ENCODE measurements at regions not wholly inside any gene's neighbourhood (a gene's known extent, or its start where the extent isn't known, plus 50 kb on each side); places are given as distances from the start of the nearest gene placed in this dataset.

DNA sequence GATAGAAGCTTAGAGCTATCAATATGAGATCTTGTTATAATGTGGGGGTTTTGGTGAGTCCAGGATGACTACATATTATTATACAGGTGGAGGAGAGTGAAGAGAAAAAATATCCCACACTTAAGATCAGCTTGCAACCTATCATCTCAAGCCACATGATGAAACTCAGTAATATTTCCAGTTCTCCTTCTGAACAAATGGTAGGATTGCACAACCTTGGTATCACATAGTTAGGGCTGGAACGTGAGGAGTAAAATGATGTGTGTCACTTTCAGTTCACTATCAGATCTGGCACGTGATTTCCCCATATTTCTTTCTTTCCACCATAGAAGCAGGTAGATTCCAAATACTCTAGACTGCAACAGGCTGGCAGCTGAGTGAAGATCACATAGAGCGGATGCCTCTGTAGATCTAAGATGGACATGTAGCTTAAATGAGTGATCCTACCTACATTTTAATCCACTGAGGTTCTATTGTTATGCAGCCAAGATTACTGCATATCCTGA is 150.6 kb upstream of the ANKRD50 start:
- no peaks in the 10 kb centered on the region for H3F3A ChIP-seq (ENCODE audit: control insufficient read depth, insufficient read depth)
- no peak overlapping the region for H3K4me2 ChIP-seq (ENCODE audit: low read length)
- H3K9me2 ChIP-seq (replicated peaks; ENCODE audit: control insufficient read depth, low read length): no peaks in the 10 kb centered on the region; the same call in 1 of the 2 replicates
- no peak overlapping the region for H3K4me3 ChIP-seq (ENCODE audit: low read length)
- TF ChIP-seq EZH2phosphoT487 (IDR thresholded peaks at IDR 0.05; ENCODE audit: borderline replicate concordance, low read length): no peak
- TF ChIP-seq, protein P1, sequence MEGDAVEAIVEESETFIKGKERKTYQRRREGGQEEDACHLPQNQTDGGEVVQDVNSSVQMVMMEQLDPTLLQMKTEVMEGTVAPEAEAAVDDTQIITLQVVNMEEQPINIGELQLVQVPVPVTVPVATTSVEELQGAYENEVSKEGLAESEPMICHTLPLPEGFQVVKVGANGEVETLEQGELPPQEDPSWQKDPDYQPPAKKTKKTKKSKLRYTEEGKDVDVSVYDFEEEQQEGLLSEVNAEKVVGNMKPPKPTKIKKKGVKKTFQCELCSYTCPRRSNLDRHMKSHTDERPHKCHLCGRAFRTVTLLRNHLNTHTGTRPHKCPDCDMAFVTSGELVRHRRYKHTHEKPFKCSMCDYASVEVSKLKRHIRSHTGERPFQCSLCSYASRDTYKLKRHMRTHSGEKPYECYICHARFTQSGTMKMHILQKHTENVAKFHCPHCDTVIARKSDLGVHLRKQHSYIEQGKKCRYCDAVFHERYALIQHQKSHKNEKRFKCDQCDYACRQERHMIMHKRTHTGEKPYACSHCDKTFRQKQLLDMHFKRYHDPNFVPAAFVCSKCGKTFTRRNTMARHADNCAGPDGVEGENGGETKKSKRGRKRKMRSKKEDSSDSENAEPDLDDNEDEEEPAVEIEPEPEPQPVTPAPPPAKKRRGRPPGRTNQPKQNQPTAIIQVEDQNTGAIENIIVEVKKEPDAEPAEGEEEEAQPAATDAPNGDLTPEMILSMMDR (IDR thresholded peaks at IDR 0.05; ENCODE audit: low read depth, low read length, poor library complexity, severe bottlenecking): no peak
- no peaks in the 10 kb centered on the region for H3K4me1 ChIP-seq (ENCODE audit: control insufficient read depth, low read length)
- no peaks in the 10 kb centered on the region for H4K20me1 ChIP-seq (ENCODE audit: control insufficient read depth, insufficient read depth, low read depth, low read length)
- H3K27me3 ChIP-seq (ENCODE audit: control insufficient read depth, low read length): no peaks in the 10 kb centered on the region
- H3K27ac ChIP-seq (ENCODE audit: low read depth, low read length): no peak overlapping the region
- H3K36me3 ChIP-seq (ENCODE audit: control insufficient read depth, low read length): no peaks in the 10 kb centered on the region
- H3K9me3 ChIP-seq (ENCODE audit: control insufficient read depth, insufficient read depth, low read length): no peaks in the 10 kb centered on the region
- H3K79me2 ChIP-seq (ENCODE audit: control insufficient read depth, low read length): no peaks in the 10 kb centered on the region

DNA sequence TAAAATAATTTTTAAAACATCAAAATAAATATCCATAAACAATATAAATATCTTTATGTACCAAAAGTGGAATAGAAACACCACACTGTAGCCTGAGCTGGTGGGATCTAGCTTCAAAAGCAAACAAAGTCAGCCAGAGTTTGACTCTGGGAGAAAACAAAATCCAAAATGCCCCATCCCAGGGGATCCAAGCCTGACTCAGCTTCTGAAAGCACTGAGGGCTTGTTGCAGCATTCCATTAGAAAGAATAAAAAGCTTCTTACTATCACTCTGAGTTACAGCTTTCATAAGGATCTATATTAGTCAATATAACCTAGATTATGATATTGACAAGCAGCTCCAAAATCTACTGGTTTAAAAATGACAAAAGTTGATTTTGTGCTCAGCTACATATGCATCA is 149.7 kb upstream of the ANKRD50 start:
- Histone ChIP-seq H3K27ac (ENCODE audit: low read depth, low read length) (no peak overlapping the region), H3K4me3 (ENCODE audit: low read length) (no peak overlapping the region), H3K4me2 (ENCODE audit: low read length) (no peak overlapping the region), H3K27me3 (ENCODE audit: control insufficient read depth, low read length) (no peaks in the 10 kb centered on the region), H3K36me3 (ENCODE audit: control insufficient read depth, low read length) (no peaks in the 10 kb centered on the region), H3F3A (ENCODE audit: control insufficient read depth, insufficient read depth) (no peaks in the 10 kb centered on the region), H4K20me1 (ENCODE audit: control insufficient read depth, insufficient read depth, low read depth, low read length) (no peaks in the 10 kb centered on the region), H3K4me1 (ENCODE audit: control insufficient read depth, low read length) (no peaks in the 10 kb centered on the region), H3K79me2 (ENCODE audit: control insufficient read depth, low read length) (no peaks in the 10 kb centered on the region), H3K9me2 (replicated peaks; ENCODE audit: control insufficient read depth, low read length) (no peaks in the 10 kb centered on the region; the same call in 1 of the 2 replicates), H3K9me3 (ENCODE audit: control insufficient read depth, insufficient read depth, low read length) (no peaks in the 10 kb centered on the region)
- no peak for TF ChIP-seq EZH2phosphoT487 (IDR thresholded peaks at IDR 0.05; ENCODE audit: borderline replicate concordance, low read length)
- TF ChIP-seq, protein P1 (IDR thresholded peaks at IDR 0.05; ENCODE audit: low read depth, low read length, poor library complexity, severe bottlenecking): no peak

DNA sequence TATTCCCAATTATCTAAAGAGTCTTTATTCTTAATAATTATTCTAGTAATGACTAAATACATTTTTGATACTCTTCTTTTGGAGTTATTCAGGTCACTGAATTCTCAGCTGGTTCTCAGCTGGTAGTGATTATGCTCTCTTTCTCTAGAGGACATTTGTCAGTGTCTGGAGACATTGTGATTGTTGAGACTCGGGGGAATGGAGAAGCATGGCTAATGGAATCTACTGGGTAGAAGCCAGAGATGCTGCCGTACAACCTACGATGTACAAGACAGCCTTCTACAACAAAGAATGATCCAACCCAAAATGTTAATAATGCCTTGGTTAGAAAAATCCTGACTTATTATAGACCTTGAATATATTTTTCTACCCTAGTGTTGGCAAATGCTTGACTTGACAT is 149.2 kb upstream of the ANKRD50 start:
- Histone ChIP-seq H3K36me3 (ENCODE audit: control insufficient read depth, low read length) (no peaks in the 10 kb centered on the region), H3K4me1 (ENCODE audit: control insufficient read depth, low read length) (no peaks in the 10 kb centered on the region), H3K4me2 (ENCODE audit: low read length) (no peak overlapping the region), H4K20me1 (ENCODE audit: control insufficient read depth, insufficient read depth, low read depth, low read length) (no peaks in the 10 kb centered on the region), H3K4me3 (ENCODE audit: low read length) (no peak overlapping the region), H3K79me2 (ENCODE audit: control insufficient read depth, low read length) (no peaks in the 10 kb centered on the region), H3K27ac (ENCODE audit: low read depth, low read length) (no peak overlapping the region), H3F3A (ENCODE audit: control insufficient read depth, insufficient read depth) (no peaks in the 10 kb centered on the region), H3K9me2 (replicated peaks; ENCODE audit: control insufficient read depth, low read length) (no peaks in the 10 kb centered on the region; the same call in 1 of the 2 replicates), H3K27me3 (ENCODE audit: control insufficient read depth, low read length) (no peaks in the 10 kb centered on the region), H3K9me3 (ENCODE audit: control insufficient read depth, insufficient read depth, low read length) (no peaks in the 10 kb centered on the region)
- no peak for TF ChIP-seq EZH2phosphoT487 (IDR thresholded peaks at IDR 0.05; ENCODE audit: borderline replicate concordance, low read length)
- TF ChIP-seq, protein P1 (IDR thresholded peaks at IDR 0.05; ENCODE audit: low read depth, low read length, poor library complexity, severe bottlenecking): no peak

Measured in DOHH2 (cell line).